WTC11 (cell line): ENCODE measurements at regions not wholly inside any gene's neighbourhood (a gene's known extent, or its start where the extent isn't known, plus 50 kb on each side); places are given as distances from the start of the nearest gene placed in this dataset.

Experiments
- ATAC-seq: fragments of 200-7000 bp; cut with Tn5 transposase; 2 replicates; pipeline ENCODE4 v1.10.0; 2021; ENCODE audit warnings: mild to moderate bottlenecking, moderate library complexity
- CTCF ChIA-PET: fragments of 300-600 bp; sonication (Branson Sonifier 250); formaldehyde crosslinking; loops from one replicate; lab custom pipeline; 2021; ENCODE audit warnings: antibody characterized with exemption; lab: Charles Lee
- POLR2A ChIA-PET: fragments of 350-600 bp; sonication (Branson Sonifier 250); formaldehyde crosslinking; loops from one replicate; lab custom pipeline; 2021; ENCODE audit warnings: antibody characterized with exemption; lab: Charles Lee
- DNase-seq: peaks from one replicate; pipeline ENCODE4 v3.0.0; 2021; ENCODE audit warnings: low spot score
- H3K27ac Mint-ChIP-seq: 2 replicates; pipeline ENCODE4 v1.8.0; 2021; ENCODE audit warnings: mixed read lengths
- H3K27me3 Mint-ChIP-seq: 2 replicates; pipeline ENCODE4 v1.8.0; 2021; ENCODE audit warnings: low read depth, mild to moderate bottlenecking, moderate library complexity, mixed read lengths
- H3K36me3 Mint-ChIP-seq: 2 replicates; pipeline ENCODE4 v1.8.0; 2021; ENCODE audit warnings: mixed read lengths
- H3K4me1 Mint-ChIP-seq: 2 replicates; pipeline ENCODE4 v1.8.0; 2022; ENCODE audit warnings: mixed read lengths
- H3K4me3 Mint-ChIP-seq: 2 replicates; pipeline ENCODE4 v1.8.0; 2021; ENCODE audit warnings: mild to moderate bottlenecking, moderate library complexity, mixed read lengths
- H3K9me3 Mint-ChIP-seq: 2 replicates; pipeline ENCODE4 v1.8.0; 2021; ENCODE audit warnings: mixed read lengths
- ATF2 ChIP-seq: sonication (generic); formaldehyde crosslinking; IDR thresholded peaks from 2 replicates; pipeline ENCODE4 v1.8.1; 2022; ENCODE audit warnings: low read depth, missing genetic modification reagents, borderline replicate concordance
- CDX4 ChIP-seq: fragments of 250-450 bp; sonication (Bioruptor Pico); IDR thresholded peaks from 2 replicates; pipeline ENCODE4 v1.9.0; 2021; ENCODE audit warnings: moderate library complexity, mild to moderate bottlenecking, inconsistent platforms, borderline replicate concordance
- CTCF ChIP-seq: fragments of 200-600 bp; IDR thresholded peaks from 2 replicates; pipeline ENCODE4 v1.8.0; 2022; ENCODE audit warnings: antibody characterized with exemption
- ERG ChIP-seq: fragments of 250-450 bp; sonication (Bioruptor Pico); IDR thresholded peaks from 2 replicates; pipeline ENCODE4 v1.8.0; 2021; ENCODE audit warnings: mild to moderate bottlenecking
- ETV6 ChIP-seq: sonication (generic); formaldehyde crosslinking; IDR thresholded peaks from 2 replicates; pipeline ENCODE4 v1.8.1; 2022; ENCODE audit warnings: mild to moderate bottlenecking, missing genetic modification reagents
- FOXK1 ChIP-seq: sonication (generic); formaldehyde crosslinking; IDR thresholded peaks from 2 replicates; pipeline ENCODE4 v1.8.0; 2022; ENCODE audit warnings: mild to moderate bottlenecking, moderate library complexity, missing genetic modification reagents
- FOXP4 ChIP-seq: sonication (generic); formaldehyde crosslinking; IDR thresholded peaks from 2 replicates; pipeline ENCODE4 v1.8.0; 2022; ENCODE audit warnings: mild to moderate bottlenecking, missing genetic modification reagents
- GABPB1 ChIP-seq: sonication (generic); formaldehyde crosslinking; IDR thresholded peaks from 2 replicates; pipeline ENCODE4 v1.8.1; 2023; ENCODE audit warnings: mild to moderate bottlenecking, missing genetic modification reagents
- GRHL2 ChIP-seq: fragments of 250-450 bp; sonication (Bioruptor Pico); IDR thresholded peaks from 2 replicates; pipeline ENCODE4 v1.8.0; 2022; ENCODE audit warnings: mild to moderate bottlenecking, moderate library complexity; ENCODE audit not compliant: insufficient replicate concordance, severe bottlenecking
- KAT7 ChIP-seq: sonication (generic); formaldehyde crosslinking; IDR thresholded peaks from 2 replicates; pipeline ENCODE4 v1.8.1; 2023; ENCODE audit warnings: missing genetic modification reagents, mild to moderate bottlenecking, borderline replicate concordance
- NFATC4 ChIP-seq: fragments of 250-450 bp; sonication (Bioruptor Pico); IDR thresholded peaks from 2 replicates; pipeline ENCODE4 v1.9.0; 2021; ENCODE audit warnings: mild to moderate bottlenecking
- NFE2L1 ChIP-seq: sonication (generic); formaldehyde crosslinking; IDR thresholded peaks from 2 replicates; pipeline ENCODE4 v1.8.1; 2023; ENCODE audit warnings: missing genetic modification reagents
- ZBTB43 ChIP-seq: sonication (generic); formaldehyde crosslinking; IDR thresholded peaks from 2 replicates; pipeline ENCODE4 v1.8.1; 2023; ENCODE audit warnings: mild to moderate bottlenecking, missing genetic modification reagents
- ZNF121 ChIP-seq: sonication (generic); formaldehyde crosslinking; IDR thresholded peaks from 2 replicates; pipeline ENCODE4 v1.8.0; 2023; ENCODE audit warnings: missing genetic modification reagents
- ZNF138 ChIP-seq: sonication (generic); formaldehyde crosslinking; conservative IDR thresholded peaks from 2 replicates; pipeline ENCODE4 v1.8.1; 2022; ENCODE audit warnings: mild to moderate bottlenecking, moderate library complexity, missing genetic modification reagents
- ZNF396 ChIP-seq: fragments of 250-450 bp; sonication (Bioruptor Pico); IDR thresholded peaks from 2 replicates; pipeline ENCODE4 v1.8.0; 2021; ENCODE audit warnings: mild to moderate bottlenecking, moderate library complexity, borderline replicate concordance

- Mint-ChIP-seq H3K9me3 (no peaks in the 10 kb centered on the region), H3K4me1 (peaks cover 15% of the 10 kb centered on the region; the same call in 1 of the 2 replicates), H3K27me3 (no peaks in the 10 kb centered on the region), H3K36me3 (no peaks in the 10 kb centered on the region), H3K27ac (no peak overlapping the region), H3K4me3 (no peak overlapping the region)
- ATAC-seq, result peak; percentile 98
- POLR2A ChIA-PET, result interaction anchor here (0.7 kb wide), 1 partner anchor 510 kb away, joined by 4 read pairs; no protein-coding TSS in a partner anchor
- DNase-seq, result peak; percentile 39
- CTCF ChIA-PET, result interaction anchor here (0.5 to 2.7 kb wide), 32 partner anchors 10 to 1086 kb away, joined by 3 to 31 read pairs (median 4); partner anchors contain the start of genes DARS1 and MCM6
- TF ChIP-seq CTCF (peak; percentile 53), GRHL2 (CRISPR knock-in tag) (no peak)
Observed at GRCh38 chr2:136384531-136385303, 266.8 kb upstream of the CXCR4 start.

- POLR2A ChIA-PET, result no interaction called here
- ATAC-seq, result no peak
- CTCF ChIA-PET, result interaction anchor here (1.5 to 2.7 kb wide), 3 partner anchors 394 to 509 kb away, joined by 3 to 11 read pairs (median 6); partner anchors contain the start of gene MCM6
- Mint-ChIP-seq H3K36me3 (no peaks in the 10 kb centered on the region), H3K27me3 (no peaks in the 10 kb centered on the region), H3K4me3 (no peak overlapping the region), H3K4me1 (peaks cover 8% of the 10 kb centered on the region; the same call in 1 of the 2 replicates), H3K27ac (no peak overlapping the region), H3K9me3 (no peaks in the 10 kb centered on the region)
- no peak for DNase-seq
- TF ChIP-seq NFE2L1 (CRISPR knock-in tag) (no peak), ATF2 (no peak), GRHL2 (CRISPR knock-in tag) (no peak), ERG (no peak), FOXP4 (CRISPR knock-in tag) (no peak), KAT7 (CRISPR knock-in tag) (no peak), ZBTB43 (no peak), ZNF138 (CRISPR knock-in tag) (no peak), NFATC4 (no peak), ETV6 (CRISPR knock-in tag) (no peak), FOXK1 (no peak), ZNF121 (CRISPR knock-in tag) (no peak), CDX4 (no peak), GABPB1 (CRISPR knock-in tag) (no peak), ZNF396 (no peak)
Observed at GRCh38 chr2:136383167-136383566, 265.2 kb upstream of the CXCR4 start.
